Activated naive CD8-positive, alpha-beta T cell treated with anti-CD3 and anti-CD28 coated beads, Interleukin-2, amount 50 U/mL, for 24 hours (primary cell): ENCODE measurements at regions not wholly inside any gene's neighbourhood (a gene's known extent, or its start where the extent isn't known, plus 50 kb on each side); places are given as distances from the start of the nearest gene placed in this dataset.

Experiments used
- ATAC-seq: fragments of 150-1000 bp; cut with Tn5 transposase; one replicate; pipeline ENCODE4 v1.10.0; 2021
- DNase-seq: peaks from one replicate; pipeline ENCODE4 v3.0.0; 2021
- H3K27ac Mint-ChIP-seq: one replicate; pipeline ENCODE4 v1.8.0; 2021; ENCODE audit warnings: mild to moderate bottlenecking, mixed read lengths
- H3K27me3 Mint-ChIP-seq: one replicate; pipeline ENCODE4 v1.8.0; 2021; ENCODE audit warnings: mixed read lengths
- H3K36me3 Mint-ChIP-seq: one replicate; pipeline ENCODE4 v1.8.0; 2021; ENCODE audit warnings: low read depth, mixed read lengths
- H3K4me1 Mint-ChIP-seq: one replicate; pipeline ENCODE4 v1.8.0; 2021; ENCODE audit warnings: mixed read lengths
- H3K4me3 Mint-ChIP-seq: one replicate; pipeline ENCODE4 v1.8.0; 2021; ENCODE audit warnings: mild to moderate bottlenecking, moderate library complexity, mixed read lengths
- H3K9me3 Mint-ChIP-seq: one replicate; pipeline ENCODE4 v1.8.0; 2021; ENCODE audit warnings: mixed read lengths

GRCh38 chr18:43665105-43665788 lies 388.0 kb upstream of the SYT4 start:
- DNase-seq (no peak), ATAC-seq (no peak)
- Mint-ChIP-seq H3K9me3 (peaks cover 4% of the 10 kb centered on the region), H3K4me1 (no peaks in the 10 kb centered on the region), H3K36me3 (no peaks in the 10 kb centered on the region), H3K4me3 (no peak overlapping the region), H3K27ac (no peak overlapping the region), H3K27me3 (no peaks in the 10 kb centered on the region)

DNA sequence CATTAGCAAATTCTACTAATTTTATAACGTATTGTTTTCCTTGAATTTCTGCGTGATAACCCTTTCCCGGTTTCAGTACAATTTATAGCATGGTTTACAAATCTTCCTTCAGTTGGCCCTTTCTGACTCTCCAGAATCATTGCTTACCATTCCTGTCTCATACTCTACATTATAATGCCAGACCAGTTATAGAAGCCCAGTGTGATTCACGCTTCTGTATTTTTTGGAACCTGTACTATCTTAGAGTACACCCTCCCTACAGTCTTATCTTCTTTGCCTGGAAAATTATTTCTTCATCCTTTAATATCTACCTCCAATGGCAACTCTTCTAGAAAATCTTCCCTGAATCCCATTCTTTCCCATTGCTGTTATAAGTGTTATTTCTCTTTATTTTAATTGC lies 391.6 kb upstream of the SYT4 start:
- no peak overlapping the region for H3K4me3 Mint-ChIP-seq
- H3K4me1 Mint-ChIP-seq = no peaks in the 10 kb centered on the region
- H3K36me3 Mint-ChIP-seq = no peaks in the 10 kb centered on the region
- H3K27ac Mint-ChIP-seq = no peak overlapping the region
- H3K27me3 Mint-ChIP-seq = peaks cover 2% of the 10 kb centered on the region
- H3K9me3 Mint-ChIP-seq = peaks cover 13% of the 10 kb centered on the region
- DNase-seq (no peak), ATAC-seq (no peak)

DNA sequence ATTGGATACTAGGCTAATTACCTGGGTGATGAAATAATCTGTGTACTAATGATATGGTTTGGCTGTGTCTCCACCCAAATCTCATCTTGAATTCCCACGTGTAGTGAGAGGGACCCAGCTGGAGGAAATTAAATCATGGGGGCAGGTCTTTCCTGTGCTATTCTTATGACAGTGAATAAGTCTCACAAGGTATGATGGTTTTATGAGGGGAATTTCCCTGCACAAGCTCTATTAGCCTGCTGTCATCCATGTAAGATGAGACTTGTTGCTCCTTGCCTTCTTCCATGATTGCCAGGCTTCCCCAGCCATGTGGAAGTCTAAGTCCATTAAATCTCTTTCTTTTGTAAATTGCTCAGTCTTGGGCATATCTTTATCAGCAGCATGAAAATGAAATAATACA lies 394.1 kb upstream of the SYT4 start:
- no peaks in the 10 kb centered on the region for H3K4me1 Mint-ChIP-seq
- no peak overlapping the region for H3K4me3 Mint-ChIP-seq
- no peak for DNase-seq
- no peaks in the 10 kb centered on the region for H3K36me3 Mint-ChIP-seq
- no peak overlapping the region for H3K27ac Mint-ChIP-seq
- H3K9me3 Mint-ChIP-seq = peaks cover 13% of the 10 kb centered on the region
- ATAC-seq = no peak
- H3K27me3 Mint-ChIP-seq = peaks cover 2% of the 10 kb centered on the region

DNA sequence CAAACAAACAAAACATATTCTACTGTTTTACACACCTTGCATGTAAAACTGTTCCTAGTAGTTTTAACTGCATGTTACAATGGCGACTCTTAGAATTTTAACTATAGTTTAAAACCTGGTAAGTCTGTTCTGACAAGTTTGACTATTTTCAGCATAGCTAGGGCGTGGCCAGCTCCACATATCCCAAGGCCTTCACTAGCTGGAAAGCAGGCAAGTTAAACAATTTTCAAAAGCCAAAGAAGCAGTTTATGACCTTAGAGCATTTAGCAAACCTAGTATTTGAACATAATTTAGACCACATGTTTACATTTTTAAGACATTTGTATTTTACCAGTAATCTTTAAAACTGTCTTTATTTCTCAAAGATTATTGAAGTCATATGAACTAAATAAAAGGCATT lies 402.8 kb upstream of the SYT4 start:
- Mint-ChIP-seq H3K9me3 (no peaks in the 10 kb centered on the region), H3K4me1 (no peaks in the 10 kb centered on the region), H3K27ac (no peak overlapping the region), H3K4me3 (no peak overlapping the region), H3K36me3 (no peaks in the 10 kb centered on the region), H3K27me3 (no peaks in the 10 kb centered on the region)
- no peak for DNase-seq
- ATAC-seq = no peak

- H3K4me3 Mint-ChIP-seq = no peak overlapping the region
- no peak overlapping the region for H3K27ac Mint-ChIP-seq
- no peaks in the 10 kb centered on the region for H3K9me3 Mint-ChIP-seq
- no peaks in the 10 kb centered on the region for H3K4me1 Mint-ChIP-seq
- H3K36me3 Mint-ChIP-seq = no peaks in the 10 kb centered on the region
- no peaks in the 10 kb centered on the region for H3K27me3 Mint-ChIP-seq
- no peak for ATAC-seq
- DNase-seq = no peak
Observed at GRCh38 chr18:43681661-43682060, 404.4 kb upstream of the SYT4 start.

DNA sequence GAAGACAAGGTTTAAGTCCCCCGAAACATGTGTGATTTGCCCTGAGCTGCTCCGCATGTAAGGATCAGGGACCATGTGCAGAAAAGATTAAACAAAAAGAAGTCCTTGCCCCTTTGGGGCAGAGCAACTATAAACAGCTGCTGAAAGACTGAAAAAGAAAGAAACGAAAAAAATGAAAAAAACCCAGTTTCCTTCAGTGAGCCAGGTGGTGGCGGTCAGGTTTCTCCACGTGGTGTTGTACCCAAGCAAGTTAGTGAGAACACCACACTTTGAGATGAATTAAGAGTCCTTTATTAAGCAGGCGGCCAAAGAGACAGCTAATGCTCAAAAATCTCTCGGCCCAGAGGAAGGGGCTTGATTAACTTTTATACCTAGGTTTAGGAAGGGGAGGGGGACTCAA lies 404.9 kb upstream of the SYT4 start:
- no peak overlapping the region for H3K4me3 Mint-ChIP-seq
- no peak for ATAC-seq
- no peaks in the 10 kb centered on the region for H3K9me3 Mint-ChIP-seq
- no peak overlapping the region for H3K27ac Mint-ChIP-seq
- DNase-seq = no peak
- H3K27me3 Mint-ChIP-seq = no peaks in the 10 kb centered on the region
- no peaks in the 10 kb centered on the region for H3K36me3 Mint-ChIP-seq
- H3K4me1 Mint-ChIP-seq = no peaks in the 10 kb centered on the region

GRCh38 chr18:43686709-43687108 lies 409.4 kb upstream of the SYT4 start:
- no peak overlapping the region for H3K4me3 Mint-ChIP-seq
- no peaks in the 10 kb centered on the region for H3K27me3 Mint-ChIP-seq
- DNase-seq (no peak), ATAC-seq (no peak)
- no peaks in the 10 kb centered on the region for H3K4me1 Mint-ChIP-seq
- no peaks in the 10 kb centered on the region for H3K9me3 Mint-ChIP-seq
- H3K27ac Mint-ChIP-seq = no peak overlapping the region
- no peaks in the 10 kb centered on the region for H3K36me3 Mint-ChIP-seq

- H3K4me1 Mint-ChIP-seq = no peaks in the 10 kb centered on the region
- H3K27me3 Mint-ChIP-seq = no peaks in the 10 kb centered on the region
- H3K27ac Mint-ChIP-seq = no peak overlapping the region
- H3K36me3 Mint-ChIP-seq = no peaks in the 10 kb centered on the region
- DNase-seq (no peak), ATAC-seq (no peak)
- H3K9me3 Mint-ChIP-seq = peaks cover 14% of the 10 kb centered on the region
- H3K4me3 Mint-ChIP-seq = no peak overlapping the region
Observed at GRCh38 chr18:43692099-43692690, 414.9 kb upstream of the SYT4 start.

GRCh38 chr18:43702399-43702798 lies 425.1 kb upstream of the SYT4 start:
- ATAC-seq = no peak
- H3K36me3 Mint-ChIP-seq = no peaks in the 10 kb centered on the region
- peaks cover 14% of the 10 kb centered on the region for H3K9me3 Mint-ChIP-seq
- no peak for DNase-seq
- no peak overlapping the region for H3K4me3 Mint-ChIP-seq
- no peaks in the 10 kb centered on the region for H3K4me1 Mint-ChIP-seq
- no peaks in the 10 kb centered on the region for H3K27me3 Mint-ChIP-seq
- no peak overlapping the region for H3K27ac Mint-ChIP-seq

DNA sequence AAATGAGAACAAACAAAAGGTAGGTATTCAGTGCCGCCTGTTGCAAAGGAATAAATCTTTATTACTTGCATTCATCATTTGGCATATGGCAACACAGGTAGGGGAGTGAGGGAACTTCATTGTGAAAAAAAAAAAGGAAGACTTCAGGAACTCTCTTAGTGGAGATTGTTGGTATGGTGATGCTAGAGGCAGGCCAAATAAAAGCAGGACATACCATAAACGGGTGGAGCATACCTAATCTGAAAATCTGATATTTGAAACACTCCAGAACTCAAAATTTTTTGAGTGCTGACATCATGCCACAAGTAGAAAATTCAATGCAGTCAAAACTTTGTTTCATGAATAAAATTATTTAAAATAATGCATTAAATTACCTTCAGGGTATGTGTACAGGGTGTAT lies 425.8 kb upstream of the SYT4 start:
- H3K36me3 Mint-ChIP-seq = no peaks in the 10 kb centered on the region
- H3K4me1 Mint-ChIP-seq = no peaks in the 10 kb centered on the region
- no peaks in the 10 kb centered on the region for H3K27me3 Mint-ChIP-seq
- no peak overlapping the region for H3K27ac Mint-ChIP-seq
- DNase-seq = no peak
- no peak for ATAC-seq
- no peak overlapping the region for H3K4me3 Mint-ChIP-seq
- H3K9me3 Mint-ChIP-seq = peaks cover 15% of the 10 kb centered on the region

- H3K27me3 Mint-ChIP-seq = no peaks in the 10 kb centered on the region
- DNase-seq (no peak), ATAC-seq (no peak)
- peaks cover 12% of the 10 kb centered on the region for H3K9me3 Mint-ChIP-seq
- no peaks in the 10 kb centered on the region for H3K4me1 Mint-ChIP-seq
- H3K36me3 Mint-ChIP-seq = no peaks in the 10 kb centered on the region
- no peak overlapping the region for H3K27ac Mint-ChIP-seq
- H3K4me3 Mint-ChIP-seq = no peak overlapping the region
Observed at GRCh38 chr18:43705850-43706249, 428.6 kb upstream of the SYT4 start.

DNA sequence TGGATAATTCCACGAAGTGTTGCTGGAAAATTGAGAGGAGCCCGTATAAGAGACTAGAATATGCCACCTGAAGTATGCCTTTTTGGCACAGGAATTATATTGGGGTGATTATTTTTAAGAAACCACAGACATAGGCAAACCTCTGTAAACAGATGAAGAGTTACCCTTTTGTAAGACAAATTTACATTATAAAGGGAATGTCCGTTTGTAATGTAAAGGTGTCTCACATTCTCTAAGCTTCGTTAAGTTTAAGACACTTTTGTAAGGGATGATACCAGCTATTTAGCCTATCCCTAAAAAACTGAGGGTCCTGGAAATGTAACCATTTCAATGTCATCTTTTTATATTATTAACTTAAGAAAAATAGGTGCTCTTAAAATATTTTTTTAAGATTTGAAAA lies 432.8 kb upstream of the SYT4 start:
- peaks cover 15% of the 10 kb centered on the region for H3K9me3 Mint-ChIP-seq
- H3K27ac Mint-ChIP-seq = no peak overlapping the region
- no peaks in the 10 kb centered on the region for H3K27me3 Mint-ChIP-seq
- DNase-seq = no peak
- no peak for ATAC-seq
- H3K36me3 Mint-ChIP-seq = no peaks in the 10 kb centered on the region
- no peak overlapping the region for H3K4me3 Mint-ChIP-seq
- H3K4me1 Mint-ChIP-seq = no peaks in the 10 kb centered on the region

DNA sequence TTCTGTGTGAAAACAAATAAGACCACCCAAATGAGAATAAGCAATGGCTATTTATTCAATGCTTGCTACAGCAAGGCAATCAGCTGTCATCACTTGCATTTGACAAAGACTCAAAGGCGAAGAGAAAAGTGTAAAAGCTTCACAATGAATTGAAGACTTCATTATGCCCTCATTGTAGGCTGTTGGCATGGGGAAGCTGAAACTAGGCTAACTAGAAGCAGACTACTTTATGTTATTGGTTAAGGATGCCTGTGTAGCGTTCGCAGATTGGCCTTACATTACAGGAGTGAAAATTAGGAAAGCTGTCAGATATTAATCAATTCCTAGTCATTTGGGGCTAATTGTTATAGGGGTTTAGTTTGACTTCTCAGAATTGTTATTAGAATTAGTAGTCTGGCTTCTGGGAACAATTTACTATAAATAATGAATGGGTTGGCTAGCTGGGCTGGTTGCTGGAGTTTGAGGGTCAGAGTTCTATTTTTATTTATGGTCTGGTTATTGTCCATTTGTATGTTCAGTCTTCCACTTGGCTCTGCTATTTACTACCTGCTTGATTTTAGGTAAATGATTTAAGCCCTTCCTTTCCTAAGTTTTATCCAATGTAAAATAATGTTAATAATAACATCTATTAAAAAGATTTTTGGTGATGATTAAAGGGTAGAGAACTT lies 437.2 kb upstream of the SYT4 start:
- Mint-ChIP-seq H3K9me3 (peaks cover 3% of the 10 kb centered on the region), H3K36me3 (no peaks in the 10 kb centered on the region)

GRCh38 chr18:43719267-43719795 lies 442.0 kb upstream of the SYT4 start:
- H3K9me3 Mint-ChIP-seq = peaks cover 18% of the 10 kb centered on the region
- H3K27me3 Mint-ChIP-seq = no peaks in the 10 kb centered on the region
- ATAC-seq = no peak
- H3K36me3 Mint-ChIP-seq = no peaks in the 10 kb centered on the region
- no peak for DNase-seq
- no peak overlapping the region for H3K27ac Mint-ChIP-seq
- H3K4me1 Mint-ChIP-seq = no peaks in the 10 kb centered on the region
- no peak overlapping the region for H3K4me3 Mint-ChIP-seq

More for the DNA sequence above, 437.2 kb upstream of the SYT4 start:
- DNase-seq = no peak
- Mint-ChIP-seq H3K27me3 (no peaks in the 10 kb centered on the region), H3K4me1 (no peaks in the 10 kb centered on the region), H3K4me3 (no peak overlapping the region), H3K27ac (no peak overlapping the region)
- ATAC-seq = no peak

DNA sequence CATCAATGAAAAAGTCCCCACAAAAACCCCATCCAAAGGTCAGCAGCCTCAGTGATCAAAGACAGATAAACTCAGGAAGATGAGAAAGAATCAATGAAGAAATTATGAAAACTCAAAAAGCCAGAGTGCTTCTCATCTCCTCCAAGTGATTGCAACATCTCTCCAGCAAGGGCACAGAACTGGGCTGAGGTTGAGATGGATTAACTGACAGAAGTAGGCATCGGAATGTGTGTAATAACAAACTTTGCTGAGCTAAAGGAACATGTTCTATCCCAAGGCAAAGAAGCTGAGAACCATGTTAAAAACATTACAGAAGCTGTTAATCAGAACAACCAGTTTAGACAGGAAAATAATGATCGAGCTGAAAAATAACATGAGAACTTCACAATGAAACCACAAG lies 442.8 kb upstream of the SYT4 start:
- peaks cover 18% of the 10 kb centered on the region for H3K9me3 Mint-ChIP-seq
- no peaks in the 10 kb centered on the region for H3K36me3 Mint-ChIP-seq
- no peaks in the 10 kb centered on the region for H3K4me1 Mint-ChIP-seq
- ATAC-seq (no peak), DNase-seq (no peak)
- H3K27ac Mint-ChIP-seq = no peak overlapping the region
- H3K4me3 Mint-ChIP-seq = no peak overlapping the region
- no peaks in the 10 kb centered on the region for H3K27me3 Mint-ChIP-seq
